ENCODE measurements at regions not wholly inside any gene's neighbourhood (a gene's known extent, or its start where the extent isn't known, plus 50 kb on each side); places are given as distances from the start of the nearest gene placed in this dataset.

GRCh38 chr21:16086936-16087335, 357.2 kb downstream of the USP25 start:
- H4K20me1 ChIP-seq (ENCODE audit: insufficient read depth, low read length): no peaks in the 10 kb centered on the region
- H3K79me2 ChIP-seq (ENCODE audit: low read length): no peaks in the 10 kb centered on the region
- TF ChIP-seq CTCF (IDR thresholded peaks at IDR 0.05; ENCODE audit: low read depth, low read length) (no peak), EZH2phosphoT487 (IDR thresholded peaks at IDR 0.05; ENCODE audit: low read depth) (no peak)
- H3K27me3 ChIP-seq (ENCODE audit: low read depth, low read length): no peaks in the 10 kb centered on the region
- no peak overlapping the region for H2AFZ ChIP-seq (ENCODE audit: low read depth, low read length)
- H3K36me3 ChIP-seq (replicated peaks; ENCODE audit: low read depth, low read length): no peaks in the 10 kb centered on the region
- no peak overlapping the region for H3K4me2 ChIP-seq (ENCODE audit: low read length)
- H3K9me3 ChIP-seq (ENCODE audit: insufficient read depth, low read length): no peaks in the 10 kb centered on the region
- no peak overlapping the region for H3K9ac ChIP-seq (ENCODE audit: low read length)
- no peak overlapping the region for H3K4me3 ChIP-seq (ENCODE audit: low read length)
- no peaks in the 10 kb centered on the region for H3K4me1 ChIP-seq (ENCODE audit: low read length)
- H3K27ac ChIP-seq (ENCODE audit: low read length): no peak overlapping the region

- no peak overlapping the region for H3K27ac ChIP-seq (ENCODE audit: low read length)
- H3K4me3 ChIP-seq (ENCODE audit: low read length): no peak overlapping the region
Measured at GRCh38 chr21:16087523-16087922, 357.7 kb downstream of the USP25 start.

GRCh38 chr21:16088056-16088455, 358.3 kb downstream of the USP25 start:
- Histone ChIP-seq H3K4me2 (ENCODE audit: low read length) (no peak overlapping the region), H3K4me1 (ENCODE audit: low read length) (no peaks in the 10 kb centered on the region), H3K9me3 (ENCODE audit: insufficient read depth, low read length) (no peaks in the 10 kb centered on the region), H2AFZ (ENCODE audit: low read depth, low read length) (no peak overlapping the region), H3K27me3 (ENCODE audit: low read depth, low read length) (no peaks in the 10 kb centered on the region), H3K4me3 (ENCODE audit: low read length) (no peak overlapping the region), H3K36me3 (replicated peaks; ENCODE audit: low read depth, low read length) (no peaks in the 10 kb centered on the region), H3K27ac (ENCODE audit: low read length) (no peak overlapping the region), H3K79me2 (ENCODE audit: low read length) (no peaks in the 10 kb centered on the region), H4K20me1 (ENCODE audit: insufficient read depth, low read length) (no peaks in the 10 kb centered on the region), H3K9ac (ENCODE audit: low read length) (no peak overlapping the region)
- TF ChIP-seq CTCF (IDR thresholded peaks at IDR 0.05; ENCODE audit: low read depth, low read length): no peak
- TF ChIP-seq EZH2phosphoT487 (IDR thresholded peaks at IDR 0.05; ENCODE audit: low read depth): no peak

More at GRCh38 chr21:16087523-16087922, 357.7 kb downstream of the USP25 start:
- Histone ChIP-seq H3K9me3 (ENCODE audit: insufficient read depth, low read length) (no peaks in the 10 kb centered on the region), H4K20me1 (ENCODE audit: insufficient read depth, low read length) (no peaks in the 10 kb centered on the region), H3K79me2 (ENCODE audit: low read length) (no peaks in the 10 kb centered on the region), H3K36me3 (replicated peaks; ENCODE audit: low read depth, low read length) (no peaks in the 10 kb centered on the region), H3K4me1 (ENCODE audit: low read length) (no peaks in the 10 kb centered on the region), H3K27me3 (ENCODE audit: low read depth, low read length) (no peaks in the 10 kb centered on the region), H3K9ac (ENCODE audit: low read length) (no peak overlapping the region), H3K4me2 (ENCODE audit: low read length) (no peak overlapping the region), H2AFZ (ENCODE audit: low read depth, low read length) (no peak overlapping the region)
- TF ChIP-seq CTCF (IDR thresholded peaks at IDR 0.05; ENCODE audit: low read depth, low read length): no peak
- no peak for TF ChIP-seq EZH2phosphoT487 (IDR thresholded peaks at IDR 0.05; ENCODE audit: low read depth)

- H2AFZ ChIP-seq (ENCODE audit: low read depth, low read length): no peak overlapping the region
- H3K27me3 ChIP-seq (ENCODE audit: low read depth, low read length): no peaks in the 10 kb centered on the region
- no peak overlapping the region for H3K9ac ChIP-seq (ENCODE audit: low read length)
- H3K27ac ChIP-seq (ENCODE audit: low read length): no peak overlapping the region
- no peaks in the 10 kb centered on the region for H4K20me1 ChIP-seq (ENCODE audit: insufficient read depth, low read length)
- H3K9me3 ChIP-seq (ENCODE audit: insufficient read depth, low read length): no peaks in the 10 kb centered on the region
- no peaks in the 10 kb centered on the region for H3K79me2 ChIP-seq (ENCODE audit: low read length)
- H3K4me1 ChIP-seq (ENCODE audit: low read length): no peaks in the 10 kb centered on the region
- H3K4me3 ChIP-seq (ENCODE audit: low read length): no peak overlapping the region
- no peaks in the 10 kb centered on the region for H3K36me3 ChIP-seq (replicated peaks; ENCODE audit: low read depth, low read length)
- TF ChIP-seq CTCF (IDR thresholded peaks at IDR 0.05; ENCODE audit: low read depth, low read length) (no peak), EZH2phosphoT487 (IDR thresholded peaks at IDR 0.05; ENCODE audit: low read depth) (no peak)
- H3K4me2 ChIP-seq (ENCODE audit: low read length): no peak overlapping the region
Measured at GRCh38 chr21:16095005-16095404, 365.2 kb downstream of the USP25 start.
